ENCODE measurements at regions not wholly inside any gene's neighbourhood (a gene's known extent, or its start where the extent isn't known, plus 50 kb on each side); places are given as distances from the start of the nearest gene placed in this dataset.

DNA sequence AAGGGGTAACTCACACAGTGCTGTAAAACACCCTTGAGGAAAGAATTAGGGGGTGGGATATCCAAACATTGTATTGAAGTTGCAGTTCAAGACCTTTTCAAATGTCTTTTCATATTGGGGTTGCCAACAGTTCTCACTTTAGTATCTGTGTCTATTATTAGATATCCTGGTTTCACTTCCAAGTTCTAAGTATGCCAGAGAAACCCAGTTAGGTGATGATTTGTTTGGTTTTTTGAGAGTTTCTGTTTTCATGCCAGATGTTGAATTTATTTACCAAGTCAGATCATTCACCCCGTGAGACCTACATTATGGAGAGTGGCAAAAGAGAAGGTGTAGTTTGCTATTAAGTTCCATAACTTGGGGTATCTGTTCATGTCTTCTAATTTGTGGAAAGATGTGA, 64.5 kb downstream of the C9orf152 start:
- no peak for DNase-seq (ENCODE audit: low read depth)

DNA sequence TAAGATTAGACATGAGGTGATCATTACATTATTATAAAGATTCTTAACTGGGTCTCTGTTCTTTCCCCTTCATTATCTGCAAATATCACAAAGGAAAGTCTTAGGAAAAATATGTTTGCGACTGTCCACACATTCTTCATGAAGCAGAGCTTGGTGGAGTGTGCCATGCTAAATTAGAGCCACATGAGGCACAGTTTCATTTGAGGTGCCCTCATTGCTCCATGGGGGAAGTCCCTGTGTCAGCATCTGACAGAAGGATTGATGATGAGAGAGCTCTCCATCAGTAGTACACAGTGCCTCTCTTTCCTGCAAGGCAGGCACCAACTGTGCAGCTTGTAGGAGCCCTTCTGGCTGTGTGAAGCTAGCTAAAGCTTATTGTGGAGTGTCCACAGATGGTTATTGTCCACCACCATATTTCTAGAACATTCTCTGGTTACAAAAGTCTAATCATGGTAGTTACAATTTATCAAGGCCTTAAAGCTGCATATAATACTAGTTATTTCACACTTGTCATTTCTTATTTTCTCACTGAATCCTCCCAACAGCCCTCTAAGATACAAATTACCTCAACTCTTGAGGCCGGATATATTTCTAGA, 63.9 kb downstream of the C9orf152 start:
- DNase-seq (ENCODE audit: low read depth), result no peak

DNA sequence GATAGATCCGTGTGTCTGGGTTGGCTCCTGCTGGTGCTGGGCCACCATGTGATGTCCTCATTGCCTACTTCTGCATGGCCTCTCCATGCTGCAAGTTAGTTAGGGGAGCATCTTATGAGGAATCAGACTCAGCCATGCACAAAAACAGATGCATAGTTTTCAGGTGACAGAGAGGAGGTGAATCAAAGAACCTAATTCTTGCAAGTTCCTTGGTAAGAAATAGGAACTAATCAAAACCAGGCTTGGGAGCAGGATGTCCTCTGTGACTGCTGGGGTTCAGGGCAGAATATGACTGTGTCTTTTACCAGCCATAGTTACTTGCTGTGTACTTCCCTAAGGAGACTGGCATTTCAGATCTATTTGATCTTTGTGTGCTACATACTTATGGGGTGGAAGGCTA, 61.6 kb downstream of the C9orf152 start:
- DNase-seq (ENCODE audit: low read depth), result no peak

DNA sequence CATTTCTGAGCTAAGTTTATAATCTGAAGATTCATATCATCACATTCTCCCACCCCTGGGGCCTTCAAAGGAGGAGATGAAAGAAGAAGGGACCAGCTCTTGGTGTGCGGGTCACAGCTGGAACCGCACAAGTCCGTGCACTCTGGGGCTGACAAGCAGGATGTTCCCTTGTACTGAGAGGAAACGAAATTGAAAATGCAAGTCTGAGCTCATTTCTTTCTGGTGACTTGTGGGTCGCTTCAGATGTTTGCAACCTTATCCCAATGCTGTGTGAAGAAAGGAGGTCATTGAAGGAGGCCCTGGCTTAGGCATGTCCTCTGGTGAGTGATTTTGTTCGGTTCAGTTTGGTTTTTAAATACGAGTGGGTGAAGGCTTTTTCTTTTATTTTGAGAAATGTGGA, 59.6 kb downstream of the C9orf152 start:
- DNase-seq (ENCODE audit: low read depth), result no peak

DNA sequence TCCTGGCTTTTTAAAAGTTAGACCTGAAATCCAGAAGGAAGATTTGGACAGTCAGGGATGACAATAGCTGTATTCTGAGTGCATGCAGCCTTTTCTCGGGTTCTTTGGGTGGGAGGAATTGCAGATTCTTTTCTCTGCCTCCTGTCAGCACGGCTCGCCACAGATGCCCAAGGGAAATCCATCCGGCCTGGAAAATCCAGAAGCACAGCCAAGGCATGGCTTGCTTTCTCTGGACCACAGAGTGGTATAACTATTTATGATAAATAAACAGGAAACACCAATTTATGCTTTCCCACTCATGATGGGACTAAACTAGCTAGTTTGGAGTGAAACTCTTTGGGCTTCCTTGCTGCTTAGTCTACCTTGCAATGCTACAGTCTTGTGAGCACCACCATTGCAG, 59.1 kb downstream of the C9orf152 start:
- DNase-seq (ENCODE audit: low read depth), result no peak

All from stimulated activated CD8-positive, alpha-beta memory T cell treated with anti-CD3 and anti-CD28 coated beads, Interleukin-7, amount 100 ng/mL, for 24 hours (primary cell).